GM12864 (cell line): ENCODE measurements at regions not wholly inside any gene's neighbourhood (a gene's known extent, or its start where the extent isn't known, plus 50 kb on each side); places are given as distances from the start of the nearest gene placed in this dataset.

Experiments
- DNase-seq: peaks from one replicate; pipeline ENCODE4 v3.0.0-alpha.2; 2011; ENCODE audit warnings: low read depth
- H3K4me3 ChIP-seq: 2 replicates; pipeline ENCODE4 v1.5.1; 2011; ENCODE audit warnings: mild to moderate bottlenecking, low read depth, low read length, control low read depth
- TF ChIP-seq, protein P1 (sequence below): IDR thresholded peaks from 2 replicates; pipeline ENCODE4 v1.5.1; 2011; ENCODE audit warnings: low read depth, mild to moderate bottlenecking, moderate library complexity, low read length, control low read depth, inconsistent platforms; ENCODE audit errors: missing control alignments

- TF ChIP-seq, protein P1, sequence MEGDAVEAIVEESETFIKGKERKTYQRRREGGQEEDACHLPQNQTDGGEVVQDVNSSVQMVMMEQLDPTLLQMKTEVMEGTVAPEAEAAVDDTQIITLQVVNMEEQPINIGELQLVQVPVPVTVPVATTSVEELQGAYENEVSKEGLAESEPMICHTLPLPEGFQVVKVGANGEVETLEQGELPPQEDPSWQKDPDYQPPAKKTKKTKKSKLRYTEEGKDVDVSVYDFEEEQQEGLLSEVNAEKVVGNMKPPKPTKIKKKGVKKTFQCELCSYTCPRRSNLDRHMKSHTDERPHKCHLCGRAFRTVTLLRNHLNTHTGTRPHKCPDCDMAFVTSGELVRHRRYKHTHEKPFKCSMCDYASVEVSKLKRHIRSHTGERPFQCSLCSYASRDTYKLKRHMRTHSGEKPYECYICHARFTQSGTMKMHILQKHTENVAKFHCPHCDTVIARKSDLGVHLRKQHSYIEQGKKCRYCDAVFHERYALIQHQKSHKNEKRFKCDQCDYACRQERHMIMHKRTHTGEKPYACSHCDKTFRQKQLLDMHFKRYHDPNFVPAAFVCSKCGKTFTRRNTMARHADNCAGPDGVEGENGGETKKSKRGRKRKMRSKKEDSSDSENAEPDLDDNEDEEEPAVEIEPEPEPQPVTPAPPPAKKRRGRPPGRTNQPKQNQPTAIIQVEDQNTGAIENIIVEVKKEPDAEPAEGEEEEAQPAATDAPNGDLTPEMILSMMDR = no peak
- no peak for DNase-seq
- H3K4me3 ChIP-seq = no peak overlapping the region
Observed at GRCh38 chr12:12016284-12017100, 54.2 kb upstream of the BCL2L14 start.

DNA sequence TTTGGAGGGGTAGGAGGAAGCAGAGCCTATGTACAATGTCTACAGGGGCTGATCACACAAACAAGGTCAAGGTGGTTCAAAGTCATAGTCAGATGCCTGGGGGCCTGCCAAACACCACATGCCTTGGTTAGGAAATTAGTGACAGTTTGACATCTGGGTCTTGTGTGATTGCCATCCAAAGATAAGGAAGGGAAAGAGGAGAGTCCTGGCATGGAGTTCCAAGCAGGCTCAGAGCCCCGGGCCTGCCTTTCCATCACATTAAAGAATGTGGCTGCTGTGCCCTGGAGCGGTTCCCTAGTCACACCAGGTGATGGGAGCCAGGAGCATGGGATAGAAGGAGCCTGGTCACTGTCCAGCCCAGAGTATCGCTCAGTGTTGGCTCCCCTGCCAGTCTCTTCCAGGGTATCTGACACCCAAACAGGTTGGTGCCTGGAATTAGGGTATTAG lies 53.6 kb upstream of the BCL2L14 start:
- TF ChIP-seq, protein P1 = no peak
- no peak overlapping the region for H3K4me3 ChIP-seq
- DNase-seq = no peak

GRCh38 chr12:12017798-12018197 lies 52.9 kb upstream of the BCL2L14 start:
- H3K4me3 ChIP-seq = no peak overlapping the region
- no peak for DNase-seq
- TF ChIP-seq, protein P1 = no peak

- TF ChIP-seq, protein P1 = no peak
- H3K4me3 ChIP-seq = no peak overlapping the region
- DNase-seq = no peak
Observed at GRCh38 chr12:12018454-12018853, 52.3 kb upstream of the BCL2L14 start.

DNA sequence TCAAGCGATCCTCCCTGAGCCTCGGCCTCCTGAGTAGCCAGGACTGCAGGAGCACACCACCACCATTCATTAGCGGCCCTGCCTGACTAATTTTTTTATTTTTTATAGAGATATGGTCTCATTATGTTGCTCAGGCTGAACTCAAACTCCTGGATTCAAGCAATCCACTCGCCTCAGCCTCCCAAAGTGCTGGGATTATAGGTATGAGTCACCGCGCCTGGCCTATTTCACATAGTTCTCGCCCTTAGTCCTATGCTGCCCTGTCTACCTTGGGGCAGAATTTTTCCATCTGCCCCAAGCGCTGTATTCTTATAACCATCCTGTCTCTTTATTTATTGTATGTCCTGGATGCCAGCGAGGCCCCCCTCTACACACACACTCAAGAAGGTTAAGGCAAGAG lies 50.9 kb upstream of the BCL2L14 start:
- no peak for DNase-seq
- TF ChIP-seq, protein P1 = no peak
- no peak overlapping the region for H3K4me3 ChIP-seq

DNA sequence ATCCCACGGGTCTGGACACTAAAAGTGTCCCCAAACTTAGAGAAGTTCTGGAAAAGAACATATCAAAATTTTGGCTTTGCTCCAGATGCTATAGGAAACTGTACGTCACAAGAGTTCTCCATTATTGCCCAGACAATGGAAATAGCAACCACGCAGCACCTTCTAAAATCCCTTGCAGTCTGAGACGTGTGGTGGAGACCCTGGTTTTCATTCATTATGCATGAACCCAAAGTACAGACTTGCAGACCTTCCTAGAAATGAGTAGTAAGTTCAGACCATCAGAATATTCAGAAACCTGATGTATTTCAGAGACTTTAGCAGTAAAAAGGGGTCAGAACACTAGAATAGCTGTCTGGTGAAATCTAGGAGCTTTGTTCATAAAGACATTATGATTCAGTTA lies 50.0 kb upstream of the BCL2L14 start:
- no peak for DNase-seq
- TF ChIP-seq, protein P1 = no peak
- no peak overlapping the region for H3K4me3 ChIP-seq
